ENCODE measurements at regions not wholly inside any gene's neighbourhood (a gene's known extent, or its start where the extent isn't known, plus 50 kb on each side); places are given as distances from the start of the nearest gene placed in this dataset.

DNA sequence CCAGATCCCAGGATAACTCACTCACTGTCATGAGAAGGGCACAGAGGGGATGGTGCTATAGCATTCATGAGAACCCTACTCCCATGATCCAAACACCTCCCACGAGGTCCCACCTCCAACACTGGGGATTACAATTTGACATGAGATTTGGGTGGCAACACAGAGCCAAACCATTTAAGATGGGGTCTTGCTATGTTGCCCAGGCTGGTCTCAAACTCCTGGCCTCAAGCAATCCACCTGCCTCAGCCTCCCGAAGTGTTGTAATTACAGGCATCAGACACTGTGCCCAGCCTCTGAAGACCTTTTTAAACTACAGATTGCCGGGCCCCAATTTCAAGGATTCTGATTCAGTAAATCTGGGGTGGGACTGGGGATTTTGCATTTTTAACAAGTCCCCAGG is 98.5 kb downstream of the BAMBI start:
- TF ChIP-seq EZH2 (IDR thresholded peaks at IDR 0.05) = no peak
- no peak for TF ChIP-seq POLR2AphosphoS5 (IDR thresholded peaks at IDR 0.05; ENCODE audit: borderline replicate concordance, low read depth, low read length)
